A673 (cell line): ENCODE measurements at regions not wholly inside any gene's neighbourhood (a gene's known extent, or its start where the extent isn't known, plus 50 kb on each side); places are given as distances from the start of the nearest gene placed in this dataset.

ENCODE experiments used
- BruUV-seq: library from RNA; stranded (reverse); fragments of 400-500 nt; replicated peaks from 2 replicates; lab custom pipeline; 2021; lab: Mats Ljungman, UMichigan
- CTCF ChIA-PET: fragments of 300-600 bp; sonication (Branson Sonifier 250); formaldehyde crosslinking; loops from one replicate; lab custom pipeline; 2022; ENCODE audit warnings: antibody characterized with exemption; lab: Charles Lee
- POLR2A ChIA-PET: fragments of 300-600 bp; sonication (Branson Sonifier 250); formaldehyde crosslinking; loops from one replicate; lab custom pipeline; 2022; ENCODE audit warnings: antibody characterized with exemption; ENCODE audit not compliant: low non-redundant PET; lab: Charles Lee
- DNase-seq: peaks from one replicate; pipeline ENCODE4 v3.0.0-alpha.2; 2015; ENCODE audit warnings: low spot score
- H3K27ac ChIP-seq: fragments of 200-600 bp; sonication (generic); 2 replicates; pipeline ENCODE4 v1.5.1; 2016; ENCODE audit warnings: mixed run types, low read depth, mild to moderate bottlenecking, mixed read lengths, antibody characterized with exemption, low read length; ENCODE audit not compliant: poor library complexity, severe bottlenecking
- H3K27me3 ChIP-seq: fragments of 200-600 bp; sonication (generic); replicated peaks from 2 replicates; pipeline ENCODE4 v1.6.1; 2017; ENCODE audit warnings: mixed run types, low read depth, mild to moderate bottlenecking, mixed read lengths, antibody characterized with exemption, low read length; ENCODE audit not compliant: insufficient read depth, poor library complexity
- H3K36me3 ChIP-seq: fragments of 200-600 bp; sonication (generic); 2 replicates; pipeline ENCODE4 v1.6.1; 2016; ENCODE audit warnings: mixed run types, mild to moderate bottlenecking, mixed read lengths, antibody characterized with exemption, low read length; ENCODE audit not compliant: insufficient read depth, poor library complexity, severe bottlenecking
- H3K4me1 ChIP-seq: fragments of 200-600 bp; sonication (generic); 2 replicates; pipeline ENCODE4 v1.6.1; 2017; ENCODE audit warnings: mixed run types, mild to moderate bottlenecking, mixed read lengths, antibody characterized with exemption, low read length; ENCODE audit not compliant: insufficient read depth, poor library complexity, severe bottlenecking
- H3K4me3 ChIP-seq: fragments of 200-600 bp; sonication (generic); 2 replicates; pipeline ENCODE4 v1.5.1; 2016; ENCODE audit warnings: low read depth, mixed run types, mild to moderate bottlenecking, mixed read lengths, low read length; ENCODE audit not compliant: poor library complexity, severe bottlenecking
- H3K9me3 ChIP-seq: fragments of 200-600 bp; sonication (generic); 2 replicates; pipeline ENCODE4 v1.6.1; 2016; ENCODE audit warnings: mixed run types, low read depth, mild to moderate bottlenecking, mixed read lengths, antibody characterized with exemption, low read length; ENCODE audit not compliant: poor library complexity, severe bottlenecking
- EZH2 ChIP-seq: fragments of 200-600 bp; sonication (generic); IDR thresholded peaks from 2 replicates; pipeline ENCODE4 v1.6.1; 2017; ENCODE audit warnings: borderline replicate concordance, low read depth, mild to moderate bottlenecking, mixed read lengths, antibody characterized with exemption, low read length; ENCODE audit not compliant: poor library complexity, severe bottlenecking
- intact Hi-C: fragments of 100-400 bp; cut with micrococcal nuclease; formaldehyde crosslinking; loops from one replicate; pipeline ENCODE4 v1.10.0; 2022; ENCODE audit not compliant: unreplicated experiment
- TF ChIP-seq, protein P1 (sequence below): fragments of 300-800, 200-600 bp; sonication (generic); conservative IDR thresholded peaks from 2 replicates; pipeline ENCODE4 v1.5.1; 2017; ENCODE audit warnings: low read depth, mild to moderate bottlenecking, antibody characterized with exemption, low read length, moderate library complexity, mixed read lengths

DNA sequence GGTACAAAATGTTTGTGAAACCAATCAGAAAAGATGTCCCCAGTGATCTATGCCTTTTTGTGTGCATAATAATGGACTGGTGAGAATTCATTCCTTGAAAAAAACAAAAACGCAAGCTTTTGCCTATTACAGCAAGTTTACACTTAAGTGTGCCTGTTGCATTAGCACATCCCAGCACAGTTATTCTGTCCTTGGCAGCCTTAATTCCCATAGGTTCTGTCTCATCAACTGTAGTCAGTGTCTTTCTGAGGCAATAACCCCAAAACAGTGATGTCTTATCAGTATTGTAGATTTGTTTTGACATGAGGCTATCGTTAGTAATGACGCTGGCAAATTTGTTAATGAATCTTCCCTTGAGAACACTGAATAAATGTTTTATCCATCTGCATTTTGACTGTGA, 109.9 kb upstream of the KCTD3 start:
- no TSS peak for BruUV-seq
- TF ChIP-seq, protein P1, sequence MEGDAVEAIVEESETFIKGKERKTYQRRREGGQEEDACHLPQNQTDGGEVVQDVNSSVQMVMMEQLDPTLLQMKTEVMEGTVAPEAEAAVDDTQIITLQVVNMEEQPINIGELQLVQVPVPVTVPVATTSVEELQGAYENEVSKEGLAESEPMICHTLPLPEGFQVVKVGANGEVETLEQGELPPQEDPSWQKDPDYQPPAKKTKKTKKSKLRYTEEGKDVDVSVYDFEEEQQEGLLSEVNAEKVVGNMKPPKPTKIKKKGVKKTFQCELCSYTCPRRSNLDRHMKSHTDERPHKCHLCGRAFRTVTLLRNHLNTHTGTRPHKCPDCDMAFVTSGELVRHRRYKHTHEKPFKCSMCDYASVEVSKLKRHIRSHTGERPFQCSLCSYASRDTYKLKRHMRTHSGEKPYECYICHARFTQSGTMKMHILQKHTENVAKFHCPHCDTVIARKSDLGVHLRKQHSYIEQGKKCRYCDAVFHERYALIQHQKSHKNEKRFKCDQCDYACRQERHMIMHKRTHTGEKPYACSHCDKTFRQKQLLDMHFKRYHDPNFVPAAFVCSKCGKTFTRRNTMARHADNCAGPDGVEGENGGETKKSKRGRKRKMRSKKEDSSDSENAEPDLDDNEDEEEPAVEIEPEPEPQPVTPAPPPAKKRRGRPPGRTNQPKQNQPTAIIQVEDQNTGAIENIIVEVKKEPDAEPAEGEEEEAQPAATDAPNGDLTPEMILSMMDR: no peak
- TF ChIP-seq EZH2: no peak

GRCh38 chr1:215458104-215458503, 109.0 kb upstream of the KCTD3 start:
- CTCF ChIA-PET: no interaction called here
- no peak for DNase-seq

More for the DNA sequence above, 109.9 kb upstream of the KCTD3 start:
- no peaks in the 10 kb centered on the region for H3K9me3 ChIP-seq
- intact Hi-C loops: no loop called here
- no peak overlapping the region for H3K27ac ChIP-seq
- peaks cover 60% of the 10 kb centered on the region for H3K27me3 ChIP-seq
- H3K4me3 ChIP-seq: no peak overlapping the region
- ChIA-PET CTCF (no interaction called here), POLR2A (interaction anchor here (0.5 kb wide), 1 partner anchor 257 kb away, joined by 4 read pairs; no protein-coding TSS in a partner anchor)
- DNase-seq: no peak
- H3K4me1 ChIP-seq: no peaks in the 10 kb centered on the region
- H3K36me3 ChIP-seq: no peaks in the 10 kb centered on the region

DNA sequence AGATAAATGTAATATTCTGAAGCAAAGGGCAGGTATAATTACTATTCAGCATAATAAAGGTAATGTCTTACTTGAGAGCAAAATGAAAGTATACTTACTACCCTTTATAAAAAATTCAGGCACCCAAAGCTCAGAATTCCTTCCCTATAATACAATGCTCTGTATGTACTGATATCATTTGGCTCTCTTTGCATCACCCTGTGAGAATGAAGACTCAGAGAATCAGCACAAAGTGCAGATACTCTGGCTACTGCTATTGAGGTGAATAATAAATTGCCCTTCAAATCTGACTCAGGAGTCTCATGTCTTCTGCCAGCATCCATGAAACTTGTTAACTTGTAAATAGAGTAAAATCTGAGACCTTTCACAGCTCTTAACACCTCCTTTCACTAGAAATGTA, 108.5 kb upstream of the KCTD3 start:
- Histone ChIP-seq H3K27me3 (peaks cover 47% of the 10 kb centered on the region), H3K36me3 (no peaks in the 10 kb centered on the region), H3K4me1 (no peaks in the 10 kb centered on the region), H3K27ac (no peak overlapping the region), H3K4me3 (no peak overlapping the region), H3K9me3 (no peaks in the 10 kb centered on the region)
- intact Hi-C loops: no loop called here
- no TSS peak for BruUV-seq
- no peak for DNase-seq
- ChIA-PET CTCF (no interaction called here), POLR2A (no interaction called here)
- no peak for TF ChIP-seq EZH2
- TF ChIP-seq, protein P1: no peak

More at GRCh38 chr1:215458104-215458503, 109.0 kb upstream of the KCTD3 start:
- H3K27me3 ChIP-seq: peaks cover 51% of the 10 kb centered on the region
- POLR2A ChIA-PET: no interaction called here
- H3K36me3 ChIP-seq: no peaks in the 10 kb centered on the region
- intact Hi-C loops: no loop called here
- H3K27ac ChIP-seq: no peak overlapping the region
- no peak for TF ChIP-seq EZH2
- H3K4me1 ChIP-seq: no peaks in the 10 kb centered on the region
- no peak overlapping the region for H3K4me3 ChIP-seq
- H3K9me3 ChIP-seq: no peaks in the 10 kb centered on the region
- BruUV-seq: no TSS peak

DNA sequence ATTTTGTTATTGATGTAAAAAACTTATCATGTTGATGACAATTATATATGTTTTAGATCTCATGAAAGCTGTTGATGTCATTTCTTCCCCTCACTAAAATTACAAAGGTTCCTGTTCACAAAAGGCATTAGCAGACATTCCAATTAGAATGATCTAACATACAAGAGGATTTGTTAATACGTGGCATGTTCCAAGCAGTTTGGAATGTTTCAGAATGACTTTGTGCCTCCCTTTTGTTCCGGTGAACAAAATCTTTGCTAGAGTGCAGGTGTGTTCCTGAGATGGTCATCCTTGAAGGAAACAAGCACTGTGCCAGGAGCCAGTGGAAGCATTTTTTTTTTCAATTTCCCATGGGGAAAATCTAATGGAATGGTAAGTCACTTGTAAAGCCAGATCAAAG, 108.0 kb upstream of the KCTD3 start:
- CTCF ChIA-PET: no interaction called here

More for the DNA sequence above, 108.0 kb upstream of the KCTD3 start:
- no peaks in the 10 kb centered on the region for H3K4me1 ChIP-seq
- no TSS peak for BruUV-seq
- TF ChIP-seq EZH2: no peak
- DNase-seq: no peak
- H3K36me3 ChIP-seq: no peaks in the 10 kb centered on the region
- H3K4me3 ChIP-seq: no peak overlapping the region
- POLR2A ChIA-PET: no interaction called here
- intact Hi-C loops: no loop called here
- H3K9me3 ChIP-seq: no peaks in the 10 kb centered on the region
- H3K27me3 ChIP-seq: peaks cover 42% of the 10 kb centered on the region
- H3K27ac ChIP-seq: no peak overlapping the region
